ENCODE measurements at regions not wholly inside any gene's neighbourhood (a gene's known extent, or its start where the extent isn't known, plus 50 kb on each side); places are given as distances from the start of the nearest gene placed in this dataset.
A peak's percentile ranks its signal among the peaks of the same experiment; 100 is the strongest.

DNA sequence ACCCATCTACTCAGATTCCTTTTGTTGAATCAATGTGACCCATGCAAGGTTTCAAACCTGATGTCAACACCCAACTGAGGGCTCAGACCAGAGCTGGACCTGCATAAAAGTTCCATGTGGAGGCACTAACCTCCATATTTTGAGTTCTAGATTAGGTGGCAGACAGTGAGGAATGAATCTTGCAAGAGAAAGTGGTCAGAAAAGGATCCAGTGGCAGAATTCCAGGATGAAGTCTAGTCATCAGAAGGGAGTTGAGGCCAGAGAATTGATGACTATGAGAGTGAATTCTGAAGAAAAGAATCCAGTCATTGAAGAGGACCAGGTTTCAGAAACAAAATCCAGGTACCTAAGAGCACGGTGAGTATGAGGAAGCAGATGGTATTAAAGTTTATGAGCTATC is 205.1 kb upstream of the RGMB start:
- Histone ChIP-seq H3K9me3 (ENCODE audit: insufficient read depth, low read depth, low read length) (no peaks in the 10 kb centered on the region), H3K4me1 (ENCODE audit: insufficient read depth, low read length) (peaks cover 14% of the 10 kb centered on the region), H3K4me3 (ENCODE audit: insufficient read depth, low read depth, low read length) (no peak overlapping the region), H3K27ac (ENCODE audit: low read depth, low read length) (no peak overlapping the region), H3K9ac (ENCODE audit: low read length) (no peak overlapping the region), H3K36me3 (ENCODE audit: insufficient read depth, low read length) (no peaks in the 10 kb centered on the region), H2AFZ (ENCODE audit: low read depth, low read length) (no peak overlapping the region), H3K27me3 (ENCODE audit: insufficient read depth, low read length) (peaks cover 7% of the 10 kb centered on the region), H3K79me2 (ENCODE audit: insufficient read depth, low read length) (no peaks in the 10 kb centered on the region), H3K4me2 (ENCODE audit: low read length) (no peak overlapping the region), H4K20me1 (ENCODE audit: insufficient read depth, low read length) (no peaks in the 10 kb centered on the region)
- H3K27ac Mint-ChIP-seq (ENCODE audit: unreplicated experiment), result no peak overlapping the region
- peaks cover 3% of the 10 kb centered on the region for H3K27me3 Mint-ChIP-seq (ENCODE audit: low read depth, unreplicated experiment)
- no peak for FAIRE-seq
- H3K36me3 Mint-ChIP-seq (ENCODE audit: low read depth, unreplicated experiment), result no peaks in the 10 kb centered on the region
- peak; percentile 28 for DNase-seq (ENCODE audit: low read depth)
- H3K9me3 Mint-ChIP-seq (ENCODE audit: unreplicated experiment), result no peaks in the 10 kb centered on the region
- H3K4me3 Mint-ChIP-seq (ENCODE audit: unreplicated experiment), result no peak overlapping the region
- TF ChIP-seq EZH2 (IDR thresholded peaks at IDR 0.05; ENCODE audit: insufficient read depth, low read length), result no peak
- TF ChIP-seq, protein P1, sequence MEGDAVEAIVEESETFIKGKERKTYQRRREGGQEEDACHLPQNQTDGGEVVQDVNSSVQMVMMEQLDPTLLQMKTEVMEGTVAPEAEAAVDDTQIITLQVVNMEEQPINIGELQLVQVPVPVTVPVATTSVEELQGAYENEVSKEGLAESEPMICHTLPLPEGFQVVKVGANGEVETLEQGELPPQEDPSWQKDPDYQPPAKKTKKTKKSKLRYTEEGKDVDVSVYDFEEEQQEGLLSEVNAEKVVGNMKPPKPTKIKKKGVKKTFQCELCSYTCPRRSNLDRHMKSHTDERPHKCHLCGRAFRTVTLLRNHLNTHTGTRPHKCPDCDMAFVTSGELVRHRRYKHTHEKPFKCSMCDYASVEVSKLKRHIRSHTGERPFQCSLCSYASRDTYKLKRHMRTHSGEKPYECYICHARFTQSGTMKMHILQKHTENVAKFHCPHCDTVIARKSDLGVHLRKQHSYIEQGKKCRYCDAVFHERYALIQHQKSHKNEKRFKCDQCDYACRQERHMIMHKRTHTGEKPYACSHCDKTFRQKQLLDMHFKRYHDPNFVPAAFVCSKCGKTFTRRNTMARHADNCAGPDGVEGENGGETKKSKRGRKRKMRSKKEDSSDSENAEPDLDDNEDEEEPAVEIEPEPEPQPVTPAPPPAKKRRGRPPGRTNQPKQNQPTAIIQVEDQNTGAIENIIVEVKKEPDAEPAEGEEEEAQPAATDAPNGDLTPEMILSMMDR (IDR thresholded peaks at IDR 0.05; ENCODE audit: insufficient read depth, low read depth, low read length), result no peak
- peaks cover 7% of the 10 kb centered on the region for H3K4me1 Mint-ChIP-seq (ENCODE audit: low read depth, unreplicated experiment)

- peaks cover 7% of the 10 kb centered on the region for H3K27me3 ChIP-seq (ENCODE audit: insufficient read depth, low read length)
- no peak overlapping the region for H3K9ac ChIP-seq (ENCODE audit: low read length)
- Mint-ChIP-seq H3K9me3 (ENCODE audit: unreplicated experiment) (no peaks in the 10 kb centered on the region), H3K27ac (ENCODE audit: unreplicated experiment) (no peak overlapping the region), H3K4me3 (ENCODE audit: unreplicated experiment) (no peak overlapping the region), H3K4me1 (ENCODE audit: low read depth, unreplicated experiment) (peaks cover 7% of the 10 kb centered on the region), H3K36me3 (ENCODE audit: low read depth, unreplicated experiment) (no peaks in the 10 kb centered on the region), H3K27me3 (ENCODE audit: low read depth, unreplicated experiment) (peaks cover 3% of the 10 kb centered on the region)
- H3K27ac ChIP-seq (ENCODE audit: low read depth, low read length), result no peak overlapping the region
- H3K4me2 ChIP-seq (ENCODE audit: low read length), result peak overlapping the region; percentile 29
- TF ChIP-seq, protein P1 (IDR thresholded peaks at IDR 0.05; ENCODE audit: insufficient read depth, low read depth, low read length), result no peak
- TF ChIP-seq EZH2 (IDR thresholded peaks at IDR 0.05; ENCODE audit: insufficient read depth, low read length), result no peak
- no peak overlapping the region for H3K4me3 ChIP-seq (ENCODE audit: insufficient read depth, low read depth, low read length)
- no peaks in the 10 kb centered on the region for H4K20me1 ChIP-seq (ENCODE audit: insufficient read depth, low read length)
- H3K9me3 ChIP-seq (ENCODE audit: insufficient read depth, low read depth, low read length), result no peaks in the 10 kb centered on the region
- H3K79me2 ChIP-seq (ENCODE audit: insufficient read depth, low read length), result no peaks in the 10 kb centered on the region
- FAIRE-seq (no peak), DNase-seq (ENCODE audit: low read depth) (no peak)
- no peak overlapping the region for H2AFZ ChIP-seq (ENCODE audit: low read depth, low read length)
- peaks cover 14% of the 10 kb centered on the region for H3K4me1 ChIP-seq (ENCODE audit: insufficient read depth, low read length)
- H3K36me3 ChIP-seq (ENCODE audit: insufficient read depth, low read length), result no peaks in the 10 kb centered on the region
These were observed 204.2 kb upstream of the RGMB start for GRCh38 chr5:98569288-98569687.

GRCh38 chr5:98570010-98570409 is 203.5 kb upstream of the RGMB start:
- no peak overlapping the region for H3K4me3 ChIP-seq (ENCODE audit: insufficient read depth, low read depth, low read length)
- H3K27ac ChIP-seq (ENCODE audit: low read depth, low read length), result peak overlapping the region; percentile 79
- no peaks in the 10 kb centered on the region for H4K20me1 ChIP-seq (ENCODE audit: insufficient read depth, low read length)
- H3K9me3 Mint-ChIP-seq (ENCODE audit: unreplicated experiment), result no peaks in the 10 kb centered on the region
- H3K27ac Mint-ChIP-seq (ENCODE audit: unreplicated experiment), result no peak overlapping the region
- H3K36me3 Mint-ChIP-seq (ENCODE audit: low read depth, unreplicated experiment), result no peaks in the 10 kb centered on the region
- no peaks in the 10 kb centered on the region for H3K36me3 ChIP-seq (ENCODE audit: insufficient read depth, low read length)
- H3K4me2 ChIP-seq (ENCODE audit: low read length), result peak overlapping the region; percentile 29
- no peaks in the 10 kb centered on the region for H3K79me2 ChIP-seq (ENCODE audit: insufficient read depth, low read length)
- DNase-seq (ENCODE audit: low read depth), result peak; percentile 77
- peaks cover 7% of the 10 kb centered on the region for H3K4me1 Mint-ChIP-seq (ENCODE audit: low read depth, unreplicated experiment)
- TF ChIP-seq, protein P1 (IDR thresholded peaks at IDR 0.05; ENCODE audit: insufficient read depth, low read depth, low read length), result no peak
- TF ChIP-seq EZH2 (IDR thresholded peaks at IDR 0.05; ENCODE audit: insufficient read depth, low read length), result no peak
- FAIRE-seq, result peak; percentile 89
- H3K9me3 ChIP-seq (ENCODE audit: insufficient read depth, low read depth, low read length), result no peaks in the 10 kb centered on the region
- H3K9ac ChIP-seq (ENCODE audit: low read length), result no peak overlapping the region
- peaks cover 7% of the 10 kb centered on the region for H3K27me3 ChIP-seq (ENCODE audit: insufficient read depth, low read length)
- H3K27me3 Mint-ChIP-seq (ENCODE audit: low read depth, unreplicated experiment), result peaks cover 3% of the 10 kb centered on the region
- H3K4me3 Mint-ChIP-seq (ENCODE audit: unreplicated experiment), result no peak overlapping the region
- H2AFZ ChIP-seq (ENCODE audit: low read depth, low read length), result no peak overlapping the region
- H3K4me1 ChIP-seq (ENCODE audit: insufficient read depth, low read length), result peaks cover 14% of the 10 kb centered on the region
